ENCODE measurements at regions not wholly inside any gene's neighbourhood (a gene's known extent, or its start where the extent isn't known, plus 50 kb on each side); places are given as distances from the start of the nearest gene placed in this dataset.
"Not testable (repeated sequence)": the region's sequence is repeated elsewhere in the genome, so short reads cannot be mapped to it uniquely, and the experiment has no call there.

- no peak for DNase-seq (ENCODE audit: low read depth)
These were observed 332.5 kb downstream of the VRK1 start for GRCh38 chr14:97129639-97130038.

- not testable (repeated sequence) for DNase-seq (ENCODE audit: low read depth)
These were observed 338.7 kb downstream of the VRK1 start for GRCh38 chr14:97135847-97136246.

- DNase-seq (ENCODE audit: low read depth): no peak
These were observed 340.5 kb downstream of the VRK1 start for GRCh38 chr14:97137705-97138104.

GRCh38 chr14:97138801-97139200 is 341.6 kb downstream of the VRK1 start:
- no peak for DNase-seq (ENCODE audit: low read depth)

GRCh38 chr14:97143011-97143410 is 345.8 kb downstream of the VRK1 start:
- DNase-seq (ENCODE audit: low read depth): no peak

- DNase-seq (ENCODE audit: low read depth): no peak
These were observed 346.3 kb downstream of the VRK1 start for GRCh38 chr14:97143456-97143855.

GRCh38 chr14:97148021-97148420 is 350.8 kb downstream of the VRK1 start:
- DNase-seq (ENCODE audit: low read depth): not testable (repeated sequence)

GRCh38 chr14:97149775-97150174 is 352.6 kb downstream of the VRK1 start:
- no peak for DNase-seq (ENCODE audit: low read depth)

GRCh38 chr14:97153527-97153926 is 356.3 kb downstream of the VRK1 start:
- no peak for DNase-seq (ENCODE audit: low read depth)

GRCh38 chr14:97155320-97155719 is 358.1 kb downstream of the VRK1 start:
- no peak for DNase-seq (ENCODE audit: low read depth)

GRCh38 chr14:97155814-97156213 is 358.6 kb downstream of the VRK1 start:
- DNase-seq (ENCODE audit: low read depth): no peak

GRCh38 chr14:97156705-97157104 is 359.5 kb downstream of the VRK1 start:
- no peak for DNase-seq (ENCODE audit: low read depth)

GRCh38 chr14:97158102-97158501 is 360.9 kb downstream of the VRK1 start:
- DNase-seq (ENCODE audit: low read depth): no peak

- no peak for DNase-seq (ENCODE audit: low read depth)
These were observed 361.9 kb downstream of the VRK1 start for GRCh38 chr14:97159124-97159523.

- no peak for DNase-seq (ENCODE audit: low read depth)
These were observed 365.4 kb downstream of the VRK1 start for GRCh38 chr14:97162621-97163020.

GRCh38 chr14:97164021-97164420 is 366.8 kb downstream of the VRK1 start:
- no peak for DNase-seq (ENCODE audit: low read depth)

GRCh38 chr14:97166497-97166896 is 369.3 kb downstream of the VRK1 start:
- no peak for DNase-seq (ENCODE audit: low read depth)

- not testable (repeated sequence) for DNase-seq (ENCODE audit: low read depth)
These were observed 370.4 kb downstream of the VRK1 start for GRCh38 chr14:97167577-97167976.

- DNase-seq (ENCODE audit: low read depth): no peak
These were observed 375.5 kb downstream of the VRK1 start for GRCh38 chr14:97172644-97173043.

- DNase-seq (ENCODE audit: low read depth): no peak
These were observed 379.8 kb downstream of the VRK1 start for GRCh38 chr14:97177016-97177415.

GRCh38 chr14:97177635-97178034 is 380.5 kb downstream of the VRK1 start:
- no peak for DNase-seq (ENCODE audit: low read depth)

- DNase-seq (ENCODE audit: low read depth): no peak
These were observed 381.6 kb downstream of the VRK1 start for GRCh38 chr14:97178781-97179180.

GRCh38 chr14:97179573-97179972 is 382.4 kb downstream of the VRK1 start:
- no peak for DNase-seq (ENCODE audit: low read depth)

Measured in myocyte (in vitro differentiated cells).